CD14-positive monocyte (primary cell): ENCODE measurements at regions not wholly inside any gene's neighbourhood (a gene's known extent, or its start where the extent isn't known, plus 50 kb on each side); places are given as distances from the start of the nearest gene placed in this dataset.

Experiments
- DNase-seq, 3 donors: peaks; one replicate each; pipeline ENCODE4 v3.0.0-alpha.2; 2011 to 2022
- H2AFZ ChIP-seq: 2 replicates; pipeline ENCODE4 v1.6.0; 2012; ENCODE audit warnings: mild to moderate bottlenecking, low read depth, low read length, inconsistent platforms; ENCODE audit not compliant: insufficient read depth, poor library complexity, severe bottlenecking
- H3K27ac ChIP-seq, 2 donors: 1 replicate in 1 of 2; 2 replicates in 1 of 2; pipeline ENCODE4 v1.5.1; 2012 to 2013; ENCODE audit warnings: low read length in 2 of 2, control low read depth in 1 of 2, inconsistent platforms in 1 of 2, low read depth in 1 of 2, mild to moderate bottlenecking in 1 of 2
- H3K27me3 ChIP-seq, 2 donors: one replicate each; pipeline versions ENCODE4 v1.6.0 to v1.6.1; 2011 to 2013; ENCODE audit warnings: low read length in 2 of 2; ENCODE audit not compliant: control insufficient read depth in 2 of 2, insufficient read depth in 2 of 2
- H3K36me3 ChIP-seq, 2 donors: replicated peaks in 1 of 2; 1 replicate in 1 of 2; 2 replicates in 1 of 2; pipeline versions ENCODE4 v1.5.1 to v1.6.1; 2012 to 2013; ENCODE audit warnings: low read length in 2 of 2, control low read depth in 1 of 2, inconsistent platforms in 1 of 2, mild to moderate bottlenecking in 1 of 2; ENCODE audit not compliant: insufficient read depth in 2 of 2, control insufficient read depth in 1 of 2
- H3K4me1 ChIP-seq, 2 donors: 1 replicate in 1 of 2; 2 replicates in 1 of 2; pipeline versions ENCODE4 v1.5.1 to v1.6.1; 2012 to 2013; ENCODE audit warnings: low read length in 2 of 2, control low read depth in 1 of 2, inconsistent platforms in 1 of 2, mild to moderate bottlenecking in 1 of 2, moderate library complexity in 1 of 2; ENCODE audit not compliant: insufficient read depth in 2 of 2, control insufficient read depth in 1 of 2
- H3K4me2 ChIP-seq: replicated peaks from 2 replicates; pipeline ENCODE3; 2012; ENCODE audit warnings: low read length, moderate library complexity, mild to moderate bottlenecking; ENCODE audit not compliant: poor library complexity, severe bottlenecking; ENCODE audit errors: extremely low read depth
- H3K4me3 ChIP-seq, 3 experiments: fragments of 200-600 bp in 1 of 3; sonication (generic) in 1 of 3; replicated peaks in 1 of 3; 1 replicate in 2 of 3; 2 replicates in 1 of 3; pipeline ENCODE4 v1.5.1; 2011 to 2013; ENCODE audit warnings: low read length in 3 of 3, mild to moderate bottlenecking in 3 of 3, control low read depth in 2 of 3, low read depth in 2 of 3, inconsistent platforms in 1 of 3, moderate library complexity in 1 of 3
- H3K79me2 ChIP-seq: 2 replicates; pipeline ENCODE4 v1.6.0; 2012; ENCODE audit warnings: mild to moderate bottlenecking, control low read depth, inconsistent platforms, low read length, moderate library complexity; ENCODE audit not compliant: insufficient read depth
- H3K9ac ChIP-seq: 2 replicates; pipeline ENCODE4 v1.6.0; 2017; ENCODE audit warnings: low read length, mild to moderate bottlenecking; ENCODE audit not compliant: insufficient read depth, poor library complexity, severe bottlenecking
- H3K9me3 ChIP-seq, 2 donors: replicated peaks in 1 of 2; 1 replicate in 1 of 2; 2 replicates in 1 of 2; pipeline versions ENCODE4 v1.5.1 to v1.6.1; 2012 to 2013; ENCODE audit warnings: low read length in 2 of 2, control low read depth in 1 of 2; ENCODE audit not compliant: control insufficient read depth in 1 of 2, insufficient read depth in 1 of 2
- H4K20me1 ChIP-seq: 2 replicates; pipeline ENCODE4 v1.6.0; 2012; ENCODE audit warnings: mild to moderate bottlenecking, low read length, control low read depth, moderate library complexity; ENCODE audit not compliant: insufficient read depth
- H3K27ac Mint-ChIP-seq, 7 donors: one replicate each; pipeline ENCODE4 v1.8.0; 2020; ENCODE audit warnings: mild to moderate bottlenecking in 7 of 7, mixed read lengths in 7 of 7, moderate library complexity in 6 of 7, inconsistent platforms in 2 of 7
- H3K27me3 Mint-ChIP-seq, 3 donors: one replicate each; pipeline ENCODE4 v1.8.0; 2021 to 2022; ENCODE audit warnings: low read depth in 3 of 3, mild to moderate bottlenecking in 3 of 3, mixed read lengths in 3 of 3, moderate library complexity in 3 of 3, inconsistent platforms in 1 of 3
- H3K36me3 Mint-ChIP-seq, 2 donors: one replicate each; pipeline ENCODE4 v1.8.0; 2020; ENCODE audit warnings: mixed read lengths in 2 of 2, inconsistent platforms in 1 of 2, mild to moderate bottlenecking in 1 of 2
- H3K4me1 Mint-ChIP-seq: one replicate; pipeline ENCODE4 v1.8.0; 2020; ENCODE audit warnings: mild to moderate bottlenecking, mixed read lengths
- H3K4me3 Mint-ChIP-seq, 2 donors: one replicate each; pipeline ENCODE4 v1.8.0; 2020; ENCODE audit warnings: mild to moderate bottlenecking in 2 of 2, mixed read lengths in 2 of 2, moderate library complexity in 1 of 2
- H3K9me3 Mint-ChIP-seq, 7 donors: one replicate each; pipeline ENCODE4 v1.8.0; 2020 to 2022; ENCODE audit warnings: mixed read lengths in 7 of 7, mild to moderate bottlenecking in 6 of 7, moderate library complexity in 6 of 7, inconsistent platforms in 2 of 7
- WGBS: methylation state at CpG from one replicate; pipeline ENCODE4 v1.1.5; 2013; ENCODE audit warnings: missing lambda C conversion rate; ENCODE audit not compliant: insufficient coverage; 5-methylcytosine and 5-hydroxymethylcytosine counted together
- intact Hi-C, 2 donors: fragments of 100-400 bp; cut with micrococcal nuclease; formaldehyde crosslinking; loops; one replicate each; pipeline versions ENCODE4 v1.15.0 to v1.15.1; 2023
- TF ChIP-seq, protein P1 (sequence below): fragments of 200-600 bp; IDR thresholded peaks from one replicate; pipeline ENCODE4 v1.8.0; 2022; ENCODE audit warnings: antibody characterized with exemption, mild to moderate bottlenecking

GRCh38 chr5:74361406-74362358, 278.8 kb downstream of the ENC1 start:
- no peaks in the 10 kb centered on the region for H3K27me3 ChIP-seq
- intact Hi-C loops = no loop called here
- no peaks in the 10 kb centered on the region for H3K36me3 ChIP-seq
- TF ChIP-seq, protein P1, sequence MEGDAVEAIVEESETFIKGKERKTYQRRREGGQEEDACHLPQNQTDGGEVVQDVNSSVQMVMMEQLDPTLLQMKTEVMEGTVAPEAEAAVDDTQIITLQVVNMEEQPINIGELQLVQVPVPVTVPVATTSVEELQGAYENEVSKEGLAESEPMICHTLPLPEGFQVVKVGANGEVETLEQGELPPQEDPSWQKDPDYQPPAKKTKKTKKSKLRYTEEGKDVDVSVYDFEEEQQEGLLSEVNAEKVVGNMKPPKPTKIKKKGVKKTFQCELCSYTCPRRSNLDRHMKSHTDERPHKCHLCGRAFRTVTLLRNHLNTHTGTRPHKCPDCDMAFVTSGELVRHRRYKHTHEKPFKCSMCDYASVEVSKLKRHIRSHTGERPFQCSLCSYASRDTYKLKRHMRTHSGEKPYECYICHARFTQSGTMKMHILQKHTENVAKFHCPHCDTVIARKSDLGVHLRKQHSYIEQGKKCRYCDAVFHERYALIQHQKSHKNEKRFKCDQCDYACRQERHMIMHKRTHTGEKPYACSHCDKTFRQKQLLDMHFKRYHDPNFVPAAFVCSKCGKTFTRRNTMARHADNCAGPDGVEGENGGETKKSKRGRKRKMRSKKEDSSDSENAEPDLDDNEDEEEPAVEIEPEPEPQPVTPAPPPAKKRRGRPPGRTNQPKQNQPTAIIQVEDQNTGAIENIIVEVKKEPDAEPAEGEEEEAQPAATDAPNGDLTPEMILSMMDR = no peak
- peaks cover 0 to 8% (median 3%) of the 10 kb centered on the region in 7 donors for H3K9me3 Mint-ChIP-seq
- H3K27ac Mint-ChIP-seq = no peak overlapping the region
- H3K9ac ChIP-seq = no peak overlapping the region
- H3K36me3 Mint-ChIP-seq = no peaks in the 10 kb centered on the region
- peaks cover 1 to 2% (median 2%) of the 10 kb centered on the region in 3 donors for H3K27me3 Mint-ChIP-seq
- H3K4me2 ChIP-seq = no peak overlapping the region
- H3K27ac ChIP-seq = no peak overlapping the region
- H4K20me1 ChIP-seq = no peaks in the 10 kb centered on the region
- no peaks in the 10 kb centered on the region for H3K4me1 ChIP-seq
- no peak for DNase-seq
- H3K4me3 Mint-ChIP-seq = no peak overlapping the region
- no peaks in the 10 kb centered on the region for H3K79me2 ChIP-seq
- peaks cover 0 to 3% of the 10 kb centered on the region in 2 donors for H3K9me3 ChIP-seq
- H2AFZ ChIP-seq = no peak overlapping the region
- 100% methylated on average over 1 of the region's 13 CpGs for WGBS
- peaks cover 5% of the 10 kb centered on the region for H3K4me1 Mint-ChIP-seq
- no peak overlapping the region for H3K4me3 ChIP-seq

DNA sequence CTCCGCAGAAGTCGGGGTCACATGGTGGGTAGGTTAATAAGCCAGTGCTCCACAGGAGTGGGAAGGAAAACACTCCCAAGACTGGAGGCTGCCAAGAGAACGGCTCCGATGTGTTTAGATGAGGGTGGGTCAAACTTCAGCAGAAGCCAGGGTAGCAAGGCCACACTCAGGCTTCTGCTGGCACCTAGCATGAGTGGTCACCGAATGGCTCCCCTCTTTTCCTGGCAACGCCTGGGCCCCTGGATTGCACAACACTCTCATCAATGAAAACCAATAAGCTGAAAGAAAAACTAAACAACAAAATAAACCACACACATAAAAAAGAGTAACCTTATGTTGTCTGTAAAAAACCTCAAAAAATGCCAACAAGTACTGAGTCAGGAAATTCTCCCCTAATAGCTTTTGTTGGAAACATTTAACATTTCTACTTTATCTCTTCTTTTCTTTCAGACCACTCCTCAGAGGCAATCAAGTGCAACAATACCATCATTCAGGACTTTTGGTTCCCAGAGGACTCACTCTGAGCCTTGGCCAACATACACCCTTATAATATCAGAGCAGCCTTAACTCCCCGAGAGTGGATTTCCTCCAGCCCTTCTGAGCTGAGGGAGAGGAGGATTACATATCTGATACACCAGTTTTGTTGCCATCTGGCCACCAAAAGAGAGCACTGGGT, 279.9 kb downstream of the ENC1 start:
- Histone ChIP-seq H3K36me3 (no peaks in the 10 kb centered on the region), H3K4me2 (no peak overlapping the region), H3K4me3 (no peak overlapping the region), H3K9ac (no peak overlapping the region), H3K9me3 (peaks cover 0 to 2% of the 10 kb centered on the region in 2 donors), H4K20me1 (no peaks in the 10 kb centered on the region), H3K79me2 (no peaks in the 10 kb centered on the region), H3K27ac (no peak overlapping the region), H2AFZ (no peak overlapping the region), H3K27me3 (no peaks in the 10 kb centered on the region), H3K4me1 (no peaks in the 10 kb centered on the region)
- Mint-ChIP-seq H3K36me3 (no peaks in the 10 kb centered on the region), H3K27me3 (peaks cover 1 to 2% (median 2%) of the 10 kb centered on the region in 3 donors), H3K9me3 (peaks cover 0 to 4% (median 0%) of the 10 kb centered on the region in 7 donors), H3K4me3 (no peak overlapping the region), H3K27ac (no peak overlapping the region), H3K4me1 (peaks cover 5% of the 10 kb centered on the region)
- WGBS = 91% methylated on average over 6 of the region's 7 CpGs
- TF ChIP-seq, protein P1 = no peak
- intact Hi-C loops = no loop called here
- DNase-seq = no peak
